ENCODE measurements at regions not wholly inside any gene's neighbourhood (a gene's known extent, or its start where the extent isn't known, plus 50 kb on each side); places are given as distances from the start of the nearest gene placed in this dataset.

- no peaks in the 10 kb centered on the region for H3K27me3 ChIP-seq (ENCODE audit: insufficient read depth)
- WGBS (ENCODE audit: low lambda C conversion rate) = 0% methylated on average over 5 of the region's 5 CpGs
- peak; percentile 7 for DNase-seq
- no peak overlapping the region for H3K27ac ChIP-seq (ENCODE audit: low read depth in 2 of 2, low read length in 1 of 2)
- H3F3A ChIP-seq (replicated peaks; ENCODE audit: insufficient read depth) = no peaks in the 10 kb centered on the region
- no peaks in the 10 kb centered on the region for H3K36me3 ChIP-seq (replicated peaks in 1 of 2; ENCODE audit: control insufficient read depth in 1 of 2, insufficient read depth in 2 of 2, low read length in 1 of 2)
- no peak overlapping the region for H2AFZ ChIP-seq (ENCODE audit: low read depth)
- H3K4me1 ChIP-seq (ENCODE audit: control insufficient read depth in 1 of 2, insufficient read depth in 2 of 2, low read depth in 1 of 2, low read length in 1 of 2) = no peaks in the 10 kb centered on the region
- H3K9me3 ChIP-seq = no peaks in the 10 kb centered on the region
- no peak overlapping the region for H3K4me3 ChIP-seq (ENCODE audit: low read depth in 2 of 2, low read length in 1 of 2)
- no peak overlapping the region for H3K4me2 ChIP-seq
- no peak for TF ChIP-seq IRF3 (IDR thresholded peaks at IDR 0.05; ENCODE audit: low read depth, low read length)
- no peak for TF ChIP-seq ELF1 (IDR thresholded peaks at IDR 0.05)
- TF ChIP-seq RAD21 (IDR thresholded peaks at IDR 0.05; ENCODE audit: low read length) = no peak
- H4K20me1 ChIP-seq (ENCODE audit: insufficient read depth) = no peaks in the 10 kb centered on the region
- H3K9me2 ChIP-seq = no peaks in the 10 kb centered on the region
- no peaks in the 10 kb centered on the region for H3K79me2 ChIP-seq (ENCODE audit: insufficient read depth)
- CTCF ChIA-PET = no interaction called here
- H3K9ac ChIP-seq = no peak overlapping the region
- POLR2A ChIA-PET = no interaction called here
Observed at GRCh38 chr16:25613931-25614330, 77.8 kb upstream of the HS3ST4 start.

- Histone ChIP-seq H4K20me1 (ENCODE audit: insufficient read depth) (no peaks in the 10 kb centered on the region), H3K36me3 (replicated peaks in 1 of 2; ENCODE audit: control insufficient read depth in 1 of 2, insufficient read depth in 2 of 2, low read length in 1 of 2) (no peaks in the 10 kb centered on the region), H3K27ac (ENCODE audit: low read depth in 2 of 2, low read length in 1 of 2) (no peak overlapping the region), H2AFZ (ENCODE audit: low read depth) (no peak overlapping the region), H3K79me2 (ENCODE audit: insufficient read depth) (no peaks in the 10 kb centered on the region), H3K4me3 (ENCODE audit: low read depth in 2 of 2, low read length in 1 of 2) (no peak overlapping the region), H3K9me3 (no peaks in the 10 kb centered on the region), H3K27me3 (ENCODE audit: insufficient read depth) (no peaks in the 10 kb centered on the region), H3K9ac (no peak overlapping the region), H3K4me2 (no peak overlapping the region), H3F3A (replicated peaks; ENCODE audit: insufficient read depth) (no peaks in the 10 kb centered on the region), H3K4me1 (ENCODE audit: control insufficient read depth in 1 of 2, insufficient read depth in 2 of 2, low read depth in 1 of 2, low read length in 1 of 2) (no peaks in the 10 kb centered on the region), H3K9me2 (no peaks in the 10 kb centered on the region)
- 12% methylated on average over 9 of the region's 9 CpGs for WGBS (ENCODE audit: low lambda C conversion rate)
- DNase-seq = no peak
- TF ChIP-seq NRF1 (IDR thresholded peaks at IDR 0.05; ENCODE audit: low read depth, low read length) = no peak
- TF ChIP-seq IRF3 (IDR thresholded peaks at IDR 0.05; ENCODE audit: low read depth, low read length) = no peak
- TF ChIP-seq USF2 (IDR thresholded peaks at IDR 0.05; ENCODE audit: borderline replicate concordance, low read depth, low read length) = no peak
- no peak for TF ChIP-seq JUND (IDR thresholded peaks at IDR 0.05)
- no peak for TF ChIP-seq CHD2 (IDR thresholded peaks at IDR 0.05; ENCODE audit: low read length, partially characterized antibody)
- TF ChIP-seq TEAD4 (IDR thresholded peaks at IDR 0.05; ENCODE audit: borderline replicate concordance, insufficient read depth) = no peak
- TF ChIP-seq TAF1 (IDR thresholded peaks at IDR 0.05; ENCODE audit: borderline replicate concordance, low read depth, low read length) = no peak
- no peak for TF ChIP-seq POLR2AphosphoS5 (IDR thresholded peaks at IDR 0.05; ENCODE audit: low read depth, low read length)
- TF ChIP-seq FOXJ3 (CRISPR knock-in tag; IDR thresholded peaks at IDR 0.05) = no peak
- TF ChIP-seq RAD21 (IDR thresholded peaks at IDR 0.05; ENCODE audit: low read length) = no peak
- no peak for TF ChIP-seq RFX5 (IDR thresholded peaks at IDR 0.05; ENCODE audit: low read length)
- TF ChIP-seq ZBTB33 (IDR thresholded peaks at IDR 0.05; ENCODE audit: borderline replicate concordance, low read depth) = no peak
- no peak for TF ChIP-seq MAX (IDR thresholded peaks at IDR 0.05; ENCODE audit: low read depth)
- ChIA-PET POLR2A (no interaction called here), CTCF (no interaction called here)
Observed at GRCh38 chr16:25608002-25608401, 83.8 kb upstream of the HS3ST4 start.

All from SK-N-SH (cell line).